ENCODE measurements at regions not wholly inside any gene's neighbourhood (a gene's known extent, or its start where the extent isn't known, plus 50 kb on each side); places are given as distances from the start of the nearest gene placed in this dataset.

DNA sequence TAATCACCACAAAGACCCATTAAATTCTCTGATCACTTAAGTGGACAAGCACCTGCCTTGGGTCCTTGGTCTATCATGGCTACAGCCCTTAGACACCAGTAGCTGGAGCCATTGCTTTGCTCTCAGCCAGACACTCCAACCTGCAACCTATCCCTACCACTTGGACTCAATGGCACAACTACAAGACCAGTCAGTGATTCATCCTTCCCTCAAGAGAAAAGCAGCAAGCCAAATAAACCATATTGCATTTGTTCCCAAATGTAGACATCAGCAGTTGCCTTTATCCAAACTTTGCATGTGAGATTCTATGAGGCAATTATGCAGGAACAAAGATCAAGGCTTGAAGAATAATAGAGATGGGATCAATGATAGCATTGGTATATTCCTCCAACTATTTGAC is 263.4 kb downstream of the HHIPL2 start:
- Histone ChIP-seq H3K27me3 (no peaks in the 10 kb centered on the region), H3K4me3 (ENCODE audit: low read depth in 1 of 2, low read length in 1 of 2) (no peak overlapping the region), H3K4me1 (ENCODE audit: control insufficient read depth in 1 of 2, insufficient read depth in 1 of 2, low read depth in 1 of 2, low read length in 1 of 2) (no peaks in the 10 kb centered on the region), H3K27ac (no peak overlapping the region), H3K36me3 (no peaks in the 10 kb centered on the region), H3K9me3 (no peaks in the 10 kb centered on the region)
- TF ChIP-seq, protein P1, sequence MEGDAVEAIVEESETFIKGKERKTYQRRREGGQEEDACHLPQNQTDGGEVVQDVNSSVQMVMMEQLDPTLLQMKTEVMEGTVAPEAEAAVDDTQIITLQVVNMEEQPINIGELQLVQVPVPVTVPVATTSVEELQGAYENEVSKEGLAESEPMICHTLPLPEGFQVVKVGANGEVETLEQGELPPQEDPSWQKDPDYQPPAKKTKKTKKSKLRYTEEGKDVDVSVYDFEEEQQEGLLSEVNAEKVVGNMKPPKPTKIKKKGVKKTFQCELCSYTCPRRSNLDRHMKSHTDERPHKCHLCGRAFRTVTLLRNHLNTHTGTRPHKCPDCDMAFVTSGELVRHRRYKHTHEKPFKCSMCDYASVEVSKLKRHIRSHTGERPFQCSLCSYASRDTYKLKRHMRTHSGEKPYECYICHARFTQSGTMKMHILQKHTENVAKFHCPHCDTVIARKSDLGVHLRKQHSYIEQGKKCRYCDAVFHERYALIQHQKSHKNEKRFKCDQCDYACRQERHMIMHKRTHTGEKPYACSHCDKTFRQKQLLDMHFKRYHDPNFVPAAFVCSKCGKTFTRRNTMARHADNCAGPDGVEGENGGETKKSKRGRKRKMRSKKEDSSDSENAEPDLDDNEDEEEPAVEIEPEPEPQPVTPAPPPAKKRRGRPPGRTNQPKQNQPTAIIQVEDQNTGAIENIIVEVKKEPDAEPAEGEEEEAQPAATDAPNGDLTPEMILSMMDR (IDR thresholded peaks at IDR 0.05): no peak

DNA sequence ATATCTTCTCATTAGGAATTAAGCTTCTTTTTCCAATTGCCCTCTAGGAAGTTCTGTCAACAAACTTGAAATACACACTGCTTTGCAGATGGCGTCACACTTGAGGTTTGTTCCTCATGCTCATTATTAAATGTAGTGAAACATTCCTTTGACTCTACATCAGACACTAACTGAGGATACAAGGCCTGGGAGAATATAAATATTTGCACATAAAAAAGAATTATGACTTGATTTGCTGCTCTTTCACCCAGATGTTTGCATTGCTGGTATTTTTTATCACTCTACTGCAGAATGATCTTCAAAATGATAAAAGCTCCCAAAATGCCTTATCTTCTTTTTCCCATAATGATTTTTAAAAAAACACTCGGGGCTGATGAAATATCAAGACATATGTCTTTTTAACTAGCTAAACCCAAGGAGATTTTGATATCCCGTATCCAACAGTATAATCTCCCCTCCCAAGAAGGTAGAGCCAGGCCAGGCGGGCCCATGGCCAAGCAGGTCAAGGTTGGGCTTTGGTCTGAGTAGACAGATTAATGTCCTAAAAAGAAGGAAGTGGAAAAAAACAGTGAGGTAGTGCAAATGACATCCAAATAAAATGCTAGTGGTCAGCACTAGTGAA is 264.6 kb downstream of the HHIPL2 start:
- no peaks in the 10 kb centered on the region for H3K36me3 ChIP-seq
- H3K4me3 ChIP-seq (ENCODE audit: low read depth in 1 of 2, low read length in 1 of 2): no peak overlapping the region
- TF ChIP-seq, protein P1 (IDR thresholded peaks at IDR 0.05): no peak
- H3K4me1 ChIP-seq (ENCODE audit: control insufficient read depth in 1 of 2, insufficient read depth in 1 of 2, low read depth in 1 of 2, low read length in 1 of 2): no peaks in the 10 kb centered on the region
- no peaks in the 10 kb centered on the region for H3K27me3 ChIP-seq
- H3K27ac ChIP-seq: no peak overlapping the region
- no peaks in the 10 kb centered on the region for H3K9me3 ChIP-seq

DNA sequence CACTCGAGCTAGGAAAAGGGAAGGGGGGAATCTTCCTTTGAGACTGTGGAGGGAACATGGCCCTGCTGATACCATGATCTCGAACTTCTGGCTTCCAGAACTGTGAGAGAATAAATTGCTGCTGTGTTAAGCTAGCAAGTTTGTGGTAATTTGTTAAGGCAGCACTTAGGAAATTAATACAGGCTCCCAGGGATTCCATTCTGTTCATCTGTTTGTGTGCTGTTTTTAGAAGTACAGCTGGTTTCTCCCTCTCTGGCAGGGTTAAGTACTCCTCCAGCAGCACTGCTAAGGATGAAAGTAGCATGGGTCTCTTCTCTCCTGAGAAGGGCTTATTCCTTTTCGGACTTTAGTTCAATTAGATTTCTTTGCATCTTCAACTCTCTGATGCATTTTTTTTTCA is 268.3 kb downstream of the HHIPL2 start:
- Histone ChIP-seq H3K36me3 (no peaks in the 10 kb centered on the region), H3K27ac (no peak overlapping the region), H3K4me3 (ENCODE audit: low read depth in 1 of 2, low read length in 1 of 2) (no peak overlapping the region), H3K27me3 (no peaks in the 10 kb centered on the region), H3K9me3 (no peaks in the 10 kb centered on the region), H3K4me1 (ENCODE audit: control insufficient read depth in 1 of 2, insufficient read depth in 1 of 2, low read depth in 1 of 2, low read length in 1 of 2) (no peaks in the 10 kb centered on the region)
- TF ChIP-seq, protein P1 (IDR thresholded peaks at IDR 0.05): no peak

DNA sequence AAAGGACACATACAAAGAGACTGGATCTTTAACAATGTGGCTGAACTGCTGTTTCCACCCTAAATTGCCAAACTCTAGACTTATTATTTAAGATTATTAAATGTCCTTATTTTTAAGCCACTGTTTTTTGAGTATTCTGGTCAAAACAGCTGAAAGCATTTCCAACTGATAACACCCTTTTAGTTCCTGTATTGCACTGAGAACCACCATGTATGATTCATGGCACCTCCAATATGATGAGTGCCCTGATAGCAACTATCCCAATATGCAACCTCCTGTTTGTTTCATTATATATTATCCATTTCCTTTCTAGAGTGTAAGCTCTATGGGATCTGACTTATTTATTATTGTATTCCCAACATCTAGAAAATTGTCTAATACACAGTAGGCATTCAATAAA is 269.4 kb downstream of the HHIPL2 start:
- TF ChIP-seq, protein P1 (IDR thresholded peaks at IDR 0.05): no peak
- Histone ChIP-seq H3K27ac (no peak overlapping the region), H3K4me1 (ENCODE audit: control insufficient read depth in 1 of 2, insufficient read depth in 1 of 2, low read depth in 1 of 2, low read length in 1 of 2) (no peaks in the 10 kb centered on the region), H3K27me3 (no peaks in the 10 kb centered on the region), H3K36me3 (no peaks in the 10 kb centered on the region), H3K4me3 (ENCODE audit: low read depth in 1 of 2, low read length in 1 of 2) (no peak overlapping the region), H3K9me3 (no peaks in the 10 kb centered on the region)

DNA sequence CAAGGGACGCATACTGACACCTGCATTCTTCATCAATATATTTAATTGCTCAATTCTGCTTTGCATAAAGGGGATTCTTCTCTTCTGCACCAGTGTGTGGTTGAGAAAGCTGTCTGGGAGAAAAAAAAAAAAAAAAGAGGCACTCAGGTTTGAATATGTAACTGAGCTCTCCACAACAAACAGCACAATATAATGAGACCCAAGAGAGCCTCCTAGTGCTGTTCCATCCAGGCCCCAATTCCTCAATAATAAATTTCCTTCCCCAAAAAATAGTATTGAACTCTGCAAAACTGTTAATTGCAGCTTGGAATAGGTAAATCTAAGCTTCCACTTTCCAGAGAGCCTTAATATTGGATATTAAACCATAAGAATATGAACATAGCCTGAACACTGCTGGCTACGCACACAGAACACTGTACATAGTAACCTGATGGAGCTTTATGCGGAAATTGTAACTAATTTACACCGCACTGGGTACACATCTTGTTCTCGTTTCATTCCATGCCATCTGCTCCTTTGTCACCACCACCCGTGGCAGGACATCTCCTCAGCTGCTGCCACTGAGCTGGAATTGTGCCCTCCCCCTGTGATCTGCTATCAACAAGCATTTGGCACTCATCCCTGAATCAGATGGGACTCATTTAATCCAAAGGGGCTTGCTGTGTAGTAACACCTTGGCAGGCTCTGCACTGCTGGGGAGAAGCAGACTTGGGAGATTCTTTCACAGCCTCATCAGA is 272.0 kb downstream of the HHIPL2 start:
- H3K9me3 ChIP-seq: no peaks in the 10 kb centered on the region
- H3K4me3 ChIP-seq (ENCODE audit: low read depth in 1 of 2, low read length in 1 of 2): no peak overlapping the region
- H3K36me3 ChIP-seq: no peaks in the 10 kb centered on the region
- TF ChIP-seq, protein P1 (IDR thresholded peaks at IDR 0.05): no peak
- no peak overlapping the region for H3K27ac ChIP-seq
- no peaks in the 10 kb centered on the region for H3K4me1 ChIP-seq (ENCODE audit: control insufficient read depth in 1 of 2, insufficient read depth in 1 of 2, low read depth in 1 of 2, low read length in 1 of 2)
- no peaks in the 10 kb centered on the region for H3K27me3 ChIP-seq

Data from neutrophil (primary cell).